GM12891 (cell line): ENCODE measurements at regions not wholly inside any gene's neighbourhood (a gene's known extent, or its start where the extent isn't known, plus 50 kb on each side); places are given as distances from the start of the nearest gene placed in this dataset.

Experiments used
- PAX5 ChIP-seq: IDR thresholded peaks from 2 replicates; pipeline ENCODE4 v1.6.1; 2011; ENCODE audit warnings: low read length, moderate library complexity, mild to moderate bottlenecking; ENCODE audit not compliant: insufficient read depth, severe bottlenecking
- POLR2A ChIP-seq: IDR thresholded peaks from 2 replicates; pipeline ENCODE4 v1.6.1; 2011; ENCODE audit warnings: low read depth, low read length, control low read depth
- POLR2AphosphoS5 ChIP-seq: IDR thresholded peaks from 2 replicates; pipeline ENCODE4 v1.6.1; 2011; ENCODE audit warnings: low read depth, low read length, control low read depth
- POU2F2 ChIP-seq: IDR thresholded peaks from 2 replicates; pipeline ENCODE4 v1.6.1; 2011; ENCODE audit warnings: low read depth, mild to moderate bottlenecking, control low read depth, low read length, moderate library complexity
- SPI1 ChIP-seq: IDR thresholded peaks from 2 replicates; pipeline ENCODE4 v1.6.1; 2011; ENCODE audit warnings: low read depth, low read length, control low read depth
- TAF1 ChIP-seq: IDR thresholded peaks from 2 replicates; pipeline ENCODE4 v1.6.1; 2011; ENCODE audit warnings: low read depth, low read length, control low read depth

GRCh38 chr5:92064993-92065392 is 681.9 kb upstream of the ARRDC3 start:
- TF ChIP-seq POLR2A (no peak), POLR2AphosphoS5 (no peak), TAF1 (no peak), PAX5 (no peak), SPI1 (no peak), POU2F2 (no peak)
